ENCODE measurements at regions not wholly inside any gene's neighbourhood (a gene's known extent, or its start where the extent isn't known, plus 50 kb on each side); places are given as distances from the start of the nearest gene placed in this dataset.

DNA sequence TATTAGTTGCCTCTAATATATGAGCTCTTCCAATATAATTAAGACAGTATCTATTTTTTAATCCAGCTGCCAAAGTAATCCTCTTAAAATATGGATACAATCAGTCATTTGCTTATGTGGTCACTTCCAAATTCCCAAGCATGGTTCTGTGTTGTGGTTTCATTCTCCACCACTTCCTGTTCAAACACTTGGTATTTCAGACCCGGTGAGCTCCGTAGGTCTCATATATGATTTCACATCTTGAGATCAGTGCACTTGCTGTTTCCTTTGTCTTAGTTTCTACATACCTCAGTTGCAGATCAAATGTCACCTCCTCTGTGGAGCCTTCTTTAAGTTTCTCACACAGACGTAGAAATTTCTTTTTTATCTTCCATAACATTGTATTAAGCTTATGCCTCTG is 254.2 kb downstream of the KCNS3 start:
- DNase-seq (ENCODE audit: low read depth): no peak

DNA sequence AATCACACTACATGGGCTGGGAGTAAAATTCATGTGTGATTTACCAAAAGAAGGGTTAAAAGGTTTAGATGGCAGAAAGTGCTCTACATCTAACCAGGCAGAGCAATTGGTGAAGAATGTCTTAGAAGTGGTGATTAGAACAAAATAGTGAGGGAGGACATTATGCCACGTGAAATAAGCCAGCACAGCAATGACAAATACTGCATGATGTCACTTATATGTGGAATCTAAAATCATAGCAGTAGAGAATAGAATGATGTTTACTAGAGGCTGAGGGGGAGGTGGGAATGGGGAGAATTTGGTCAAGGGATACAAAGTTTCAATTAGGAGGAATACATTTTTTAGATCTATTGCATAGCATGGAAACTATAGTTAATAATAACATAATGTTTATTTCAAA is 253.3 kb downstream of the KCNS3 start:
- DNase-seq (ENCODE audit: low read depth): no peak

DNA sequence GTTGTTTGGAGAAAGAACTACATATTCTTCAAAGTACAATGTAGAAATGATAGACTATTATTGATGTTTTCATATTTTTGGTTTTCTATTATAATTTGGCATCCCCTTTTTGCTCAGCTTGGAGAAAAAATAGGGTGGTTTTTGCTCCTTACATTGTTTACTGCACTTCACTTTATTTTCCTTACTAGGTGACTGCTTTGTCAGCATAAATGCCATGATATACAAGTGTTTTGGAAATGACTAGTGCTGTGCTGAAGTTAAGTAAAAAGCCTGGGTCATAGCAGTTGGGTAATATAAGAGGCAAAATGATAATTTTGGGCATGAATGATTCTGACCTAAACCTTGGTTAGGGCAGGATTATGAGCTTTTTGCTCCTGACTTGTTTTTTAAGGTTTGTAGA is 250.9 kb downstream of the KCNS3 start:
- no peak for DNase-seq (ENCODE audit: low read depth)

DNA sequence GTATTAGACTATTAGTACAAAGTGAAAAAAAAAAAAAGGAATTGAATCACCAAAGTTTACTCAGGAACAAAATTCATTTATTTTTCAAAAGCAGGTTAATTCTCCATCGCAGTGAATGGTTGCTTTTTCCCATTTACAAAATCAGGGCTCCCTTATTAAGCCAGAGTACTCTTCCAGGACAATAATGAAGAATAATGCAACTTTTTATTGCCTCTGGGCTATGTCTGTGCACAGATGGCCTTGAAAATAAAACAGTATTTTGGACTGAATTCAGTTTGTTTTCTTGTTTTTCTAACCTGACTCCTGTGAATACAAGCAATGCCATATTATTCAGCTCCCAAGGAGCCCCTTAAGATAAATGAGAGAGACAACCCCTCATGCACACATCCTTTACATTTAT is 246.8 kb downstream of the KCNS3 start:
- DNase-seq (ENCODE audit: low read depth): no peak

DNA sequence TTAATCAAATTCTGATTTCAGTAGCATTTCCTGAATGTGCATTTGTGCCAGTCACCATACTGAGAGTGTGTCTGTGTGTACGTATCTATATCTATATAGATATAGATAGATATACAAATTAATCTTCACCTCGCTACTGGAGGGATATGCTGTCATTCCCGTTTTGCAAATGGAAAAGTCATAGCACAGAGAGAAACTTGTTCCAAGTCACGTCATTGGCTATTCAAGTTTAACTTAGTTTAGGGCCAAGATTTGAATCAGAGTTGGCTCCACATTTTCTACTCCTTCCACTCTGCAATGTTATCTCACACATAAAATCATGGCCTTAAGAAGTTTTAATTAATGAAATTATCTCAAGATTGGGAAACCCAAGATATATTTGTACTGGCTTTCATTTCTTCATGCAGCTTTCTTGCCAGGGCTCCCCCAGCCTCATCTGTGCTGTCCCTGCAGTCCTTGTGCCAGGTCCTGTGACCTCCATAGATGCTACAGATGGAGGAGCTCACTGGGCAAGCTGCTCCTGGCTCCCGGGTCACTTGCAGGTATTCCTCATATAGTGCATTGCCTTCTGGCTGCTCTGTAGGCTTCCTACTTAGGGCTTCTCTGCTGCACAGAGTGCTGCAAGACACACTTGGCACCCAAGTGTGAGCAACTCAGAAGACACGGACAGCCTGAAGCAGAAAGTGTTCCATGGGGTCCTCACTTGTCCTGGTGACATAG is 245.8 kb downstream of the KCNS3 start:
- no peak for DNase-seq (ENCODE audit: low read depth)

DNA sequence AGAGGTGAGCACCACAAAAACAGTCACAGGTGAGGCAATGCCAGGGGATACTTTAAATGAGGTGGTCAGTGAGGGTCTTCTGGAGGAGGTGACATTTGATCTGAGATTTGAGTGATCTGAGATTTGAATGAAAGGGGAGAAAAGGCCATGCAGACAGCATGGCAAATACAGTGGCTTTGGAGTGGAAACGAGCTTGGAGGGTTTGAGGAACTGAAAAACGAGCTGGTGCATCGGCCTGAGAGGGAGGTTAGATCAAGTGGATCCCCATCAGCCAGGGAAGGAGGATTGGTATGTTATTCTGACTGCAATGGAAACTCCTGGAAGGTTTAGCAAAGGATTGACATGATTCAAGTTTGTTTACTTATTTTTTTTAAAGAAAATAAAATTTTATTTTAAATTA is 245.1 kb downstream of the KCNS3 start:
- no peak for DNase-seq (ENCODE audit: low read depth)

DNA sequence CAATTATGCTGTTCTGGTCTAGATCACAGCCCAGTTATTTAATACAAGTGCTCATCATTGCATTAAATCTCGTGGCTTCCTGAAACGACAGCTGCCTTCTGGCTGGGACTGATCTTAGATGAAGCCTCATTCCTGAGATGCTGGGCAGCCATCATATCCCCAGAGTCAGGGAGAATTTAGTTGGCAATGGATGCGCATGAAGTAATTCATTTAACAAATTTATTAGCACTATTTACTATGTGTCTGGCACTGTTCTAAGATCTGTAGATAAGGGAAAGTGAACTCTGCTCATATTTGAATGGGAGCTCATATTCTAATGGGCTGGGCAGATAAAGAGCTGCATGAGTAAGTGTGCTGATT is 244.7 kb downstream of the KCNS3 start:
- DNase-seq (ENCODE audit: low read depth): no peak

DNA sequence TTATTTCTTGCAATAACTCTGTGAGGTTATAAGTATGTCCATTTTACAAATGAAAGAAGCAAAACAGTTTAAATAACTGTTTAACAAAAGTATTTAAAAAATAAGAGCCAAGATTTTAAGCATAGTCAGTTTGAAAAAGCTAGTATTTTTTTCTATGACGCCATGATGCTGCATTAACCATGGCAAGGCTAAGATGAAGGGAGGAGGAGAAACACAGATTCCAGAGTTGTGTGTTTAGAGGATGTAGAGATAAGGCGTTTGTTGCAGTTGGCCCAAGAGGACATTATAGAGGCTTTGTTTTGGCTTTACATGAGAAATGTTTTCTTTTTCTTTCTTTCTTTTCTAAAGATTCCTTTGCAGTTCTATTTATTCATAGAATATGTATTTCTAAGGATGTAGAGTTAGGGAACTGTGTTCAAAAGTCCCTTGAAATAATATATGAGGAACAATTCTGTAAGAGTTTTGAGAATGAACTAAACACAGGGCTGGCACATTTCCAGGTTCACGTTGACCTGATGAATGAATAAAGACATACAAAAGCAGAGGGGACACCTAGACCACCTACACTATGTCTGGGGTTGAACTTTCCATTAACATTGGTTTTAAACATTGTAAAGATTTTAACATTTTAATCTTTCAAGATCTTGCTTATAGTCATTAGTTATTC is 244.2 kb downstream of the KCNS3 start:
- DNase-seq (ENCODE audit: low read depth): no peak

DNA sequence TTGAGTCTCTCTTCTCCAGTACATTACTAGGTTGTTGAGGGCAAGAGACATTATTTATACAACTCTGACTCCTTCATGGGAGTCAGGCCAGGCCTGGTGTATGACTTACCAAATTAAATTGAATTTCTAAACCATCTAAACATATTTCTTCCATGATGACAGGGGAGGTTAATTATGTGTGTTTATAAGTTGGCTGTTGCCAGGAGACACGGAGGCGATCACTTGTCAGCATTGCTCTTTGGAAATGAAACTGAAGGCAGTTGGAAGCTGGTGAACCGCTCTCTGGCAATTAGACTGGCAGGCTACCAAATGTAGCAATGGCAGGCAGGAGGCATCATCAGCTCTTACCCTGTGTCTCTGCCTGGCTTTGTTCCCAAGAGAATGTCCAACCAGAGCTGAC is 241.4 kb downstream of the KCNS3 start:
- DNase-seq (ENCODE audit: low read depth): no peak

DNA sequence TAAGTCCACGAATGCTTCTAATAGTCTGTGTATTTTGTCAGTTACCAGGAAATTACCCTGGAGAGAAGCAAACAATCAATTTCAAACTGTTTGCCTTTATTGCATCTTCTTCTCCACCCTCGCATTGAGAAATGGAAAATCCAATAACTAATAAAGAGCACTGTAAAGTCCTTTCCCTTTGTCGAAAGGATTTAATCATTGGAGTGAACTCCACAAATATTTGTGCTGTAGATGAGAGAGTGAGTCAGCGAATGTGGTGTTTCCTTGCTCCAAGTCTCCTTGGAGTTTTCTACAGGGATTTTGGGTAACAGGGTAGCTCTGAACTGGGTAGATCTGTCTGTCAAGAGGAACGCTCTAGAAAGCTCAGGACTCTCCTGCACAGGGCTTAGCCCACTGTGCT is 240.2 kb downstream of the KCNS3 start:
- DNase-seq (ENCODE audit: low read depth): no peak

DNA sequence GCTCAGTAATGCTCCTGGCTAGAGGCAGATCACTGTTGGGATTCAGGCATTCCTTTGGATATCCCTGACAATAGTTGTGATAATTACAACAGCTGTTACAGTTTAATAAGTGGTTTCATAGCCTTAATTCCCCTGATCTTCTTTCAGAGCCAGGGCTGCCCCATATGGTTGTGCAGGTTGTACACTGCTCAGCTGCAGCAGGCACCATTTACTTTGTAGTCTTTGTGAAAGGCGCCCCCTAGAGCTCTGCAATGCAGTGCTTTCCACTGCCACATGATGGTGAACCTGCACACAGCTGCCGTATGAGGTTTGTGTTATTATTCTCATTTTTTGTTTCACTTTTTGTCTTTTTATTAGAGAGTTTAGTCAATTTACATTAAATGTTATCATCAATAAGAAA is 239.1 kb downstream of the KCNS3 start:
- no peak for DNase-seq (ENCODE audit: low read depth)

DNA sequence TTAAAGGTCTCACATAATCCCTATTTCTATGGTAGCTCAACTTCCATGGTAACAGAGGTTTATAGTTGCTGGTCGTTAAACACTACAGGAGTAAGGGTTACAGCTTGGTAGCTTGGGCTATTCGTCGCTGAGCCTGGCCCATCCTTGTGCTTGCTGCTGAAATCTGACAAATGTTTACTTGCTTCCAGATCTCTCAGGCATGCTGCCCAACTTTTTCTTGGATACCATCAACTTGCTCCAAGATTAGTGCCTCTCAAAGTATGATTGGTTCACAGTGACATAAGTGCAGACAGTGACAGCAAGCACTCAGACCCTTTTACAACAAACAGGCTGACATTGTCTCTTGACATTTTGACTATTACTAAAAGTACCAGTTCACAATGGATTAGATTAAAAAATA is 231.8 kb downstream of the KCNS3 start:
- no peak for DNase-seq (ENCODE audit: low read depth)

DNA sequence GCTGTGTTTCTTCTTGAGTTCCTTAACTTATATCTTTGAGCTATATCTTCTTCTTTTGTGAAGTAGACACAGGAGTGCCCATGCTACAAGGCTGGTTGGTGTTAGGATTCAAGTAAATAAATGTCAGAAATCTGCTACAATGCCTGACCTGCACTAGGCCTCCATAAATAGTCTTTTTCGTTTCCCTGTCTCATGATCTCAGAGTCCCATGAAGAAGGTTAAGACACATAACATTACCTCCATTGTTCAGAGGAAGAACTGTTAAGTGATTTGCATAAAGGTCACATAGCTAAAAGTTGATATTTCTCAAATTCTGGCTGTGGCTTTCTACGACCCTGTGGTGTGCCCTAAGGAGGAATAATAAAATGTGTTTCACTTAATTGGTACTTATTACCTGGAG is 228.4 kb downstream of the KCNS3 start:
- DNase-seq (ENCODE audit: low read depth): no peak

DNA sequence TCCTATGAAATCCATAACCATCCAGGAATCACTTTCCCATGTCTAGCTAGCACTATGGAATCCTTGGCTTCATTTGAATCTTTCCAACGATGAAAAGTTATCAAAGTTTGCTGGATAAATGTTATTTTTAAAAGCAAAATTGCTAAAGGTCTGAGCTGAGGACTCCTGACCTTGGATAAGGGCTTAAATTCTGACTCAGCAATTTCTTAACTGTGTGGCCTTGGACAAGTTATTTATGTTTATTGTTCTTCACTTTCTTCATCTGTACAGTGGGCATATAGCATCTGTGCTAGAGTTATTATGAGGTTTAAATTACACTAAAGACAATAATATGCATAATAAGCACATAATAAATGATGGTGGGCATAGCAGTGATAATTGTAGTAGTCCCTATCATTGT is 227.5 kb downstream of the KCNS3 start:
- DNase-seq (ENCODE audit: low read depth): no peak

DNA sequence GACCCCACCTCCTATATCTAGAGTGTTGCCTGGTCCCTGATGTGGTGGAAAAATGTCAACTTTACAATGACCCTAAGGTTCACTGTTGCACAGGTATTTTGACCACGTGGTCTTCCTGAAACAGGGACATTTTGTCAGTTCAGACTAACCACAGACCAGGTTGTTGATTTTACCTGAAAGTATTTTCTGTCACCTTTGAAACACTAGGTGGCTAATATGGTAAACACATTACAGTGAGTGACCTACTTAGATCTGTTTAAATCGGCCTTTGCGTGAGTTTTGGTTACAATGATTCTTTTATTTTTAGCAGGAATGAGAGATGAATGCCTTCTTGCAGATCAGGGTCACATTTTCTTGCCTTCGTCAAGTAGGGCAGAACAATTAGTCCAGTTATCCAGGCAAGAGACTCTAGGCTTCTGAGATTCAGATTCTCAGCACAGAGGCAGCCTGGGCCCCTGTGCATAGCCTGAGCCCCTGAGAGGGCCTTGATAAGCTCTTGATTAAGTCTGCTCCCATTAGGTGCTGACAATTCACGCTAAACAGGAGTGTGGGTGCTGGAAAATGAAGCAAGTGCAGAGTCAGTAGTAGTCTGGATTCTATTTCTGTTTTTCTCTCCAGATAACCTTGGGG is 226.2 kb downstream of the KCNS3 start:
- no peak for DNase-seq (ENCODE audit: low read depth)

DNA sequence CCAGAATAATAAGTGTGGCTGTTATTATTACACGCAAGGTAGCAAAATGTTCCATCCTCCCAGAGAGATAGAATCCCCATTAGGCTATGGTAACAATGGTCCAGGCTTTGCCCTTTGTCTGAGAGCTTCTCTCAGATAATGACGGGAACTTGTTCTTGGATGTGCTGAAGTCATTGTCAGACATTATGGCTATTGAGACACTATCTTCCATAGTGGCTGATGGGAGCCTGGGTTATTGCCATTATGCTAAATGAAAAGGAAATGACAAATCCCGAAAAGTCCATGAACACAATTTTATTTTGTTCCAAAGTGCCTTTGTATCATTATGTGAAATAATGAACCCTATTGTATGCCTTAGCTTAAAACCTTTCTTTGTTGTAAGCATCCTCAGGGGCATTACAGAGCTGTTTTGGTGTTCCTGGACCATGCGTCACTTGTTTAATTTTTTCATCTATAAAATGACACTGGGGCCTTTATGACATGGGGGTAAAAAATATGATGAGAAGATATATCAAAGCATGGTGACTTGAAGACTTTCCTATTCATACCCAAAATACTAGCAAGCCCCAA is 218.5 kb downstream of the KCNS3 start:
- no peak for DNase-seq (ENCODE audit: low read depth)

DNA sequence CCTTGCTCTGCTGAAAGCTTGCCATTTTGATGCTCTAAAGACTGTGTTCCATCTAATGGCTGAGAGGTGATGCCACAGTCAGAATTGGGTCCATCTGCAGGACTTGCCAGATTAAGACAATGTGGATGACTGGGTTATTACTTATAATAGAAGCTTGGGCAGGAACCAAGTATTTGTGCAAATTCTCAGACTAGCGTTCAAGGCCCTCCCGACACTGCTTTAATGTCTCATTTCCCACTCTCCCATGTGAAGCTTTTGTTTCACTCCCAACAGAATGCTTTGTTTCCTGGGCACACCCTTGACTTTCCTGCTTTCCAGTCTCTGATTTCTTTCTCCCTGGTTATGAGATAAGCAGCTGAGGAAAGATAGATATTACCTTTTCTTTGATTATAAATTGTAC is 215.8 kb downstream of the KCNS3 start:
- no peak for DNase-seq (ENCODE audit: low read depth)

DNA sequence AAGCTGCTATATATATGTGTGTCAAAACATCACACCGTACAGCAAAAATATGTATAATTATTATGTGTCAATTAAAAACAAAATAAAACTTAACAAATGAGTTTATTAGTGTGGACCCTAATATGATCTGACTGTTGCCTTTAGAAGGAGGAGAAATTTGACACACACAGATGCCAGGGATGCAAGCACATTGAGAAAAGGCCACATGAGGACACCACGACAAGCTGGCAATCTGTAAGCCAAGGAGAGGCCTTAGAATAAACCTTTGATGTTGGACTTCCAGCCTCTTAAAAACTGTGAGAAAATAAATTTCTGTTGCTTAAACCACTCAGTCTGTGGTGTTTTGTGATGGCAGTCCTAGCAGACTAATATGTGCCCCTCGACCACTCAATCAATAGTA is 214.7 kb downstream of the KCNS3 start:
- DNase-seq (ENCODE audit: low read depth): no peak

DNA sequence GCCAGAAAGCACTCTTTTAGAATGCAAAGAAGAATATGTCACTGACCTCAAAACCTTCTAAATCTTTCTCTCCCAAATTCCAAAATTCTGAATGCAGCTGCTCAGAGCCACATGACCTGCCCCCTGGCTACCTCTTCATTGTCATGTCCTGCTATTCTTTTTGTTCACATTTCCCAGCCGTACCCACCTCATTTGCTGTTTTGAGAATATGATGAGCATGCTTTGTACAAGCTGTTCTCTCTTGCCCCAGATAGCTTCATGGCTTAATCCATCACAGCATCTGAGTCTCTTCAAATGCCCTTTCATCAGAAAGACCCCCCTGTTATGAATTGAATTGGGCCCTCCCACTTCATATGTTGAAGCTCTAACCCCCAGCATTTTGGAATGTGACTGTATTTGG is 214.3 kb downstream of the KCNS3 start:
- DNase-seq (ENCODE audit: low read depth): no peak

DNA sequence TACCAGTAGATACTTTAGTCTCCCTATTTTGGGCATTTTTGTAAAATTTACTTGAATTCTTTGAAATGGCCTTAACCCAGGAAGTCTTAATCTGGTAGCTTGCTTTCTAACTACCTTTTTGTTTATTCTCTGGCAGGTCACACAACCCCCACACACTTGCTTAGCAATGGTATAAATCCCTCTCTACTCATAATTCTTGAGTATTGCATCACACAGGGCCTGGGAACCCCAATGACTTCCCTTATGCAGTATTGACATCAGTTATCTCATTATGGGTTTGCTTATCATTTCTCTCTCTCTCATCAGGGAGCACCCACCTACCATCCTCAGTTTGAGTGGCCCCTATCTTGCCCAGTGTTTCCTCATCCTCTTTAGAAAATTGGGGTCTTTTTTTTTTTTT is 207.1 kb downstream of the KCNS3 start:
- DNase-seq (ENCODE audit: low read depth): no peak

DNA sequence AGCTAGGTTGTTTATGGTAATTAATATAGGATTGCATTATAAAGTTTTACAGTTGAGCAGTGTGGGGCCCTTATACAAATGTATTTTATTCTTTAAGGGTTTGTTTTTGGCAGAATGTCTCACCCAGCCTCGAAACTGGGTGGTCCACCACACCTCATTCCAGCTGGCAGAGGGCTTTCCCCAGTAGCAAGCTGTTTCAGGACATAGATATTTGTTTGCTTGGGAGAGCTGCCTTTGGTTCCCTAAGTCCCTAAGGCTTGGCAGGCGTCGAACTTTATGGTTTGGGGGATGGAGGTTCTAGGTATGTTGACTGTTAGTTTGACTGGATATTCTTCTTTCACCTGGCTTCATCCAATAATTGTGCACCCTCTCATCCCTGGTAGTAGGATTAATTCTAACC is 205.9 kb downstream of the KCNS3 start:
- DNase-seq (ENCODE audit: low read depth): no peak

DNA sequence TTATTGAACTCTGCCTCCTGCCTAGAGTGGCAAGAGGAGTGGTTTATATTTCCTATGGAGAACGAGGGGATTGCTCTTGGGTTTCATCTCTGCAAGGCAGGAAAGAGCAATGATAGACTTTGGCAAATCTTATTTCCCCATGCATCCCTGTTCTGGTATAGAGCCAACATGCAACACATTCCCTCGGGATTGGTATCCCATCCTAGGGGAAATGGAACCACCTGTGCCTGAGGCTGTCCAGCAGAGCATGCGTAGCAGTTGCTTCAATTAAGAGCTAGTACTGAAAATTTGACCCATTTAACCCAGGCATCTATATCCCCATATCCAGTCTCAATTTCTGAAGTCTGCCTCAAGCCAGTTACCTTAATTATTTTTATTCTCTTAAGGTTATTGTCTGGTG is 205.3 kb downstream of the KCNS3 start:
- DNase-seq (ENCODE audit: low read depth): no peak

DNA sequence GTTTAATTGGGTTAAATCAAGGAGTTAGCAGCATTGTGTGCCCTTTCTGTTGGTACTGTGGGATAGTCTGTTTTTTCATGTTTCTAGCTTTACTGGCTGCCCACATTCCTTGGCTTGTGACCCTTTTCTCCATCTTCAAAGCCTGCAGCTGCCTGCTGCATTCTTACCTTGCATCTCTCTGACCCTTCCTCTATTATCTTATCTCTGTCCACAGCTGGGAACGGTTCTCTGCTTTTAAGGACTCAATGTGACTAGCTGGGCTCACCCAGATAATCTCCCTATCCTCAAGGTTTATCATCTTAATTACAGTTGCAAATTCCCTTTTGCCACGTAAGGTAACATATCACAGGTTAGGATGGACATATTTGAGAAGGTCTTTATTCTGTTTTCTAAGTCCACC is 199.7 kb downstream of the KCNS3 start:
- DNase-seq (ENCODE audit: low read depth): no peak

DNA sequence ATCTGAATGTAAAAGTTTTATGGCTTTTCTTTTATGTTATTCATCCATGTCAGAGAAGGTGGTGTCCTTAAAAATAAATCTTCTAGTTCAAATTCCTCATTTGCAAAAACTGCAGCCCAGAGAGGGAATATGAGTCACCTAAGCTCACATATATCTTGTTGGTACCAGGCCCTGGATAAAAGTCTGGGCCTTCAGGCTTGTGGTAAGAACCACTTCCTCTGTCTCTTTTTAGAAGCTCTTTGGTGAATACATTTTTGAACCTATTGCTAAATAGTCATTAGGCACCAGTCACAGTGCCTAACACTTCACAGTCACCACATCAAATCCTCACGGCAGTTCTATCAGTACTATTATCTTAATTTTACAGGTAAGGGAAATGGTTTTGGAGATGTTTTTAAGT is 199.2 kb downstream of the KCNS3 start:
- DNase-seq (ENCODE audit: low read depth): no peak
